Endothelial cell of umbilical vein (primary cell): ENCODE measurements at regions not wholly inside any gene's neighbourhood (a gene's known extent, or its start where the extent isn't known, plus 50 kb on each side); places are given as distances from the start of the nearest gene placed in this dataset.

Experiments
- CTCF ChIP-seq, 2 donors: IDR thresholded peaks; 1 replicate in 1 of 2; 2 replicates in 1 of 2; pipeline ENCODE4 v1.5.1; 2011; ENCODE audit warnings: low read length in 2 of 2, mild to moderate bottlenecking in 2 of 2, moderate library complexity in 2 of 2, control low read depth in 1 of 2, inconsistent platforms in 1 of 2, low read depth in 1 of 2; ENCODE audit not compliant: insufficient read depth in 1 of 2; ENCODE audit errors: extremely low read depth in 1 of 2
- EZH2 ChIP-seq: IDR thresholded peaks from 2 replicates; pipeline ENCODE4 v1.6.1; 2012; ENCODE audit warnings: borderline replicate concordance, low read depth, mild to moderate bottlenecking, moderate library complexity, low read length, inconsistent platforms; ENCODE audit not compliant: severe bottlenecking
- MAX ChIP-seq: IDR thresholded peaks from 2 replicates; pipeline ENCODE4 v1.6.1; 2011; ENCODE audit not compliant: insufficient read depth, insufficient read length
- POLR2A ChIP-seq: IDR thresholded peaks from 2 replicates; pipeline ENCODE4 v1.6.1; 2012; ENCODE audit warnings: low read depth, mild to moderate bottlenecking, control low read depth, low read length
- POLR2AphosphoS5 ChIP-seq: IDR thresholded peaks from 2 replicates; pipeline ENCODE4 v1.6.1; 2012; ENCODE audit warnings: low read depth, mild to moderate bottlenecking, control low read depth, low read length, moderate library complexity; ENCODE audit not compliant: insufficient read depth

DNA sequence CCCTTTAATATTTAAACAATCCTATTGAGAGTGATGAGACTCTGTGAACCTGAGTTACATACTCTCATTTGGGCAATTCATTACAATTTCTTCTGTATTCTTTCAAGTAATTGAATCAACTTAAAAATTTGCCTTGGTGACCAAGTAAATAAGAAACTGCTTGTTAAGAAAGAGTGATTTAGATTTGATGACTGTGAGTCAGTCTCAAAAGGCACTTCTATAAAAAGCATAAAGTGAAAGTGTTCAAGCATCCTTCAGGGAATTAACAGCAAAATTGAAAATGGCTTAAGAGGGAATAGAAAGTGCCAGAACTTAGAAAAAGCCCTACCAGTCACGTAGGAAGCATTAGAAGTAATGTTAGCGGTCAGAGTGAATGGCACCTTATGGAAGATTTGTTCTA, 654.7 kb downstream of the EPM2A start:
- TF ChIP-seq CTCF (IDR thresholded peaks at IDR 0.05; ENCODE audit: extremely low read depth in 1 of 2, insufficient read depth in 1 of 2, low read depth in 1 of 2, low read length in 2 of 2): no peak
- no peak for TF ChIP-seq EZH2
- no peak for TF ChIP-seq POLR2A
- no peak for TF ChIP-seq MAX
- TF ChIP-seq POLR2AphosphoS5: no peak
